ENCODE measurements at regions not wholly inside any gene's neighbourhood (a gene's known extent, or its start where the extent isn't known, plus 50 kb on each side); places are given as distances from the start of the nearest gene placed in this dataset.
"Not testable (repeated sequence)": the region's sequence is repeated elsewhere in the genome, so short reads cannot be mapped to it uniquely, and the experiment has no call there.

- not testable (repeated sequence) for TF ChIP-seq POLR2A, EP300, CTCF (IDR thresholded peaks at IDR 0.05)
These were observed 199.9 kb upstream of the CHORDC1 start for GRCh38 chr11:90422787-90423186.

Measured in ovary (tissue), 3 donors.